AG04450 (cell line): ENCODE measurements at regions not wholly inside any gene's neighbourhood (a gene's known extent, or its start where the extent isn't known, plus 50 kb on each side); places are given as distances from the start of the nearest gene placed in this dataset.

Experiments
- CTCF ChIA-PET: fragments of 300-600, 350-600 bp; formaldehyde crosslinking; extraction: SDS; loops from one replicate; lab custom pipeline; 2022; ENCODE audit warnings: antibody characterized with exemption, inconsistent platforms; lab: Charles Lee
- POLR2A ChIA-PET: fragments of 350-600 bp; formaldehyde crosslinking; extraction: SDS; loops from one replicate; lab custom pipeline; 2021; ENCODE audit warnings: antibody characterized with exemption, inconsistent platforms; lab: Yijun Ruan, JAX
- DNase-seq: peaks from one replicate; pipeline ENCODE4 v3.0.0-alpha.2; 2011; ENCODE audit warnings: low read depth, low spot score
- H3K27ac ChIP-seq: one replicate; pipeline ENCODE4 v1.5.1; 2012; ENCODE audit warnings: low read depth, low read length, control low read depth
- H3K27me3 ChIP-seq: one replicate; pipeline ENCODE4 v1.6.0; 2012; ENCODE audit warnings: low read length; ENCODE audit not compliant: control insufficient read depth, insufficient read depth
- H3K4me3 ChIP-seq: 2 replicates; pipeline ENCODE4 v1.5.1; 2011; ENCODE audit warnings: mild to moderate bottlenecking, low read depth, low read length, control low read depth
- H3K9me3 ChIP-seq: 2 replicates; pipeline ENCODE4 v1.5.1; 2012; ENCODE audit warnings: low read length; ENCODE audit not compliant: control insufficient read depth, insufficient read depth
- CTCF ChIP-seq: IDR thresholded peaks from 2 replicates; pipeline ENCODE4 v1.5.1; 2011; ENCODE audit warnings: low read depth, low read length, control low read depth, inconsistent platforms

GRCh38 chr15:73001840-73002239, 50.4 kb upstream of the NEO1 start:
- no peak for TF ChIP-seq CTCF
- no peak for DNase-seq
- CTCF ChIA-PET = interaction anchor here (0.8 kb wide), 1 partner anchor 215 kb away, joined by 4 read pairs; no protein-coding TSS in a partner anchor

GRCh38 chr15:73000293-73000692, 52.0 kb upstream of the NEO1 start:
- Histone ChIP-seq H3K4me3 (no peak overlapping the region), H3K9me3 (no peaks in the 10 kb centered on the region), H3K27me3 (no peaks in the 10 kb centered on the region), H3K27ac (no peak overlapping the region)
- ChIA-PET CTCF (no interaction called here), POLR2A (no interaction called here)
- no peak for TF ChIP-seq CTCF
- no peak for DNase-seq

More at GRCh38 chr15:73001840-73002239, 50.4 kb upstream of the NEO1 start:
- Histone ChIP-seq H3K4me3 (no peak overlapping the region), H3K27me3 (no peaks in the 10 kb centered on the region), H3K9me3 (no peaks in the 10 kb centered on the region), H3K27ac (no peak overlapping the region)
- POLR2A ChIA-PET = no interaction called here

GRCh38 chr15:72999586-72999985, 52.7 kb upstream of the NEO1 start:
- DNase-seq = no peak
- POLR2A ChIA-PET = no interaction called here
- H3K4me3 ChIP-seq = no peak overlapping the region
- no peaks in the 10 kb centered on the region for H3K9me3 ChIP-seq
- no peak overlapping the region for H3K27ac ChIP-seq
- CTCF ChIA-PET = no interaction called here
- H3K27me3 ChIP-seq = peaks cover 2% of the 10 kb centered on the region
- no peak for TF ChIP-seq CTCF

DNA sequence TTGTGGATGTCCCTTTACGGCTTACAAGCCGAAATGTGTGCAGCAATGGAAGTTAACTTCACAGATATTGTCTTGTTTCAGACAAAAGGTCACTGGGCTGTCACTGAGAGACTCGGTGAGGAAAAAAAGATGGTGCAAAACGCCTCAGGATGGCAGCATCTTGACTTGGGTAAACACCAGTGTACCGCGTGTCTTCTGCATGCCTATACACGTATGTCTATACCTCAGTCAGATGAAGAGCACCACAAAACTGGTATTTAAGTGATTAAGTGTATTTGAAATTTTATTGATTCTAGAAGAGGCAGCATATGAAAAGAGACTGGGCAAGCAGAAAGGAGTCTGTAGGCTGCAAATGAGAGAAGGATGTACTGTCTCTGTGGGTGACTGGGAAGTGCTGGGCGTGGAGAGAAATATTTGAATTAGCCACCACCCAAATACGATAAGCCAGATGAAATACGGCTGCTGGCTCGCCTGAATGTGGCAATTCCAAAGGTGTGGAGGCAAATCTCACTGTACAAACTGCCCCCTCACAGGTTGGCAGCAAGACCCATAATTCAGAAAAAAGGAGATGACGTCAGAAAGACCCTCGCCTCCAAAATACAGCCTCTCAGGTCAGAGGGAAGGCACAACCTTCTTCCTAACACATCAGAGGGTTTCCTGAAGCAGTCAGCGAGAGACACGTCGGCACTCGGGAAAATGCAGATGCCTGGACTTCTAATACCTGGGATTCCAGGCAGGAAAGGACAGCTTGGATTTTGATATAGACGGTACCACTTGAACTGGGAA, 53.4 kb upstream of the NEO1 start:
- no peak overlapping the region for H3K27ac ChIP-seq
- ChIA-PET CTCF (no interaction called here), POLR2A (no interaction called here)
- TF ChIP-seq CTCF = no peak
- no peak for DNase-seq
- H3K27me3 ChIP-seq = peaks cover 5% of the 10 kb centered on the region
- H3K9me3 ChIP-seq = no peaks in the 10 kb centered on the region
- H3K4me3 ChIP-seq = no peak overlapping the region

GRCh38 chr15:72998226-72998625, 54.0 kb upstream of the NEO1 start:
- H3K27ac ChIP-seq = no peak overlapping the region
- ChIA-PET CTCF (no interaction called here), POLR2A (no interaction called here)
- TF ChIP-seq CTCF = no peak
- H3K4me3 ChIP-seq = no peak overlapping the region
- H3K9me3 ChIP-seq = no peaks in the 10 kb centered on the region
- H3K27me3 ChIP-seq = peaks cover 5% of the 10 kb centered on the region
- no peak for DNase-seq
